GM19438 (cell line): ENCODE measurements at regions not wholly inside any gene's neighbourhood (a gene's known extent, or its start where the extent isn't known, plus 50 kb on each side); places are given as distances from the start of the nearest gene placed in this dataset.

Experiments used
- ATAC-seq: cut with Tn5 transposase; IDR thresholded peaks from one replicate; pipeline ENCODE4 v1.9.1; 2021; ENCODE audit warnings: low read depth; ENCODE audit not compliant: unreplicated experiment

GRCh38 chr13:29909975-29910674 lies 59.7 kb upstream of the UBL3 start:
- no peak for ATAC-seq

GRCh38 chr13:29909081-29909730 lies 58.8 kb upstream of the UBL3 start:
- no peak for ATAC-seq

DNA sequence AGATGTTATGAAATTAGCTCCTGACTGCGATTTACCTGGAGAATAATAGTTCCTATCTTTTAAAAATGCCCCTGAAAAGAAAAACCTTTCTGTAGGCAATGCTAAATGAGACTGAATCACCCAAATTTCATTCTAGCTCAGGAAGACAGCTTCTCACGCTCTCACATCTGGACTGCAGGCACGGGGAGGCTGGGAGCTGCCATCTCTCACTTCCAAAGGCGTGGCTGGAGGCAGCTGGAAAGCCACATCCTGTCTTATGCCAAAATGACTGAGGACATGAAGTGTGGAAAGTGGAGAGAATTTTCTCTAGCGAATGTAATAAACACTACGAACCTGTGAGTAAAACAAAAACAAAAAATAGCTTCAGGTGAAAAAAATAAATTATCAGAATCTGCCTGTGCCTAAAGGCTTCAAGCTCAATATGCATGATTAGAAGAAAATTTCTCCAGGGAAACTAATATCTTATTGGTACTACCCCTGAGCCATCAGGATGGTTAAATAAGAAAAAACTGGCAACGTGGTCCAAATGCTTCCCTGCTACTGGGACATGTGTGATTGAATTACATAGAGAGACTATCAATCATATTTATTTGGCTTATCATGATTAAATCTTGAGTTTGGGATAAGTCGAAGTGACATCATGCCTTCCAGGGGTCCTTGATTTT lies 58.1 kb upstream of the UBL3 start:
- ATAC-seq, result no peak

DNA sequence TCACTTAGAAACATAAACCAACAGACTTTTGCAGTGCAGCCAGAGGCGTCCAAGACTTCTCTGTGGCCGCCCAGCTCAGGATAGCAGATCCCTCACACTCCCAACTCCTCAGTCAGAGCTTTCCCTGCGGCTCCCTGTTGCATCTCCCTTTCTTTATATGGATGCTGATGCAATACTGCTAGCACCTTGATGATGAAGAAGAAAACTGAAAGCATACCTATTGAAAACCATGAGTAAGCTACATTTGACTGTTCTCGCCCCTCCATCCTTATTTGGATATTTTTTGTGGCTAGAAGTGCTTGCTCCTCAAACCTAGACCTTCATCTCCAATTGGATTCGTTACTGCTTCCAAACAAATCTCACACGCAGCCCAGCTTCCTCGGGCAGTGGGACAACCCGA lies 57.3 kb upstream of the UBL3 start:
- no peak for ATAC-seq

GRCh38 chr13:29906432-29907011 lies 56.1 kb upstream of the UBL3 start:
- no peak for ATAC-seq

GRCh38 chr13:29905845-29906244 lies 55.4 kb upstream of the UBL3 start:
- no peak for ATAC-seq

GRCh38 chr13:29903996-29904395 lies 53.6 kb upstream of the UBL3 start:
- no peak for ATAC-seq

- no peak for ATAC-seq
These were observed 53.1 kb upstream of the UBL3 start for GRCh38 chr13:29903543-29903942.

DNA sequence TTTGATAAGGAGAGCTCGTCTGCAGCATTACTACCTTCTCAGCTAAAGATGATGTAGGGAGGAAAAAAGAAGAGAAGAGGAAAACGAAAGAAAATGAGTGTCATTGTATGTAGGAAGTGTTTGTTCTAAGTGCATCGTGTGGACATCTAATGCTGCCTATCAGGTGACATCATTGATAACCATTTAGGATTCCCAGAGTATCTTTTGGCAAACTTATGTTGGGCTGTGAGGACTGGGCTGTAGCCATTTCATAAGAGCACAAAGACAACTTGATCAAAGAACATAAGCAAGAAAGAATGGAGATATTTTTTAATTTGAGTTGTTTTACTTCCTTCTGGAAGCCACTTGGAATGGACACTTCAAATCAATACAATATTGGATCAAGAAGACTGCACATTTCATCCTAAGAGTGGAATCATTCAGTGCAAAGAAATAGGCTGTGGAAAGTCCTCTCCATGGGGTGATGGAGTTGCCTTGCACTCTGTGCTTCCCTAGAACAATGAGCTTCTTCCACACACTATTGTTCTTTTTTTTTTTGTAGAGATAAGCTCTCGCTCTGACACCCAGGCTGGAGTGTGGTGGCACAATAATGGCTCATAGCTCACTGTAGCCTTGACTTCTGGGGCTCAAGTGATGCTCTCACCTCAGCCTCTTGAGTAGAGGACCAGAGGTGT lies 52.4 kb upstream of the UBL3 start:
- no peak for ATAC-seq

DNA sequence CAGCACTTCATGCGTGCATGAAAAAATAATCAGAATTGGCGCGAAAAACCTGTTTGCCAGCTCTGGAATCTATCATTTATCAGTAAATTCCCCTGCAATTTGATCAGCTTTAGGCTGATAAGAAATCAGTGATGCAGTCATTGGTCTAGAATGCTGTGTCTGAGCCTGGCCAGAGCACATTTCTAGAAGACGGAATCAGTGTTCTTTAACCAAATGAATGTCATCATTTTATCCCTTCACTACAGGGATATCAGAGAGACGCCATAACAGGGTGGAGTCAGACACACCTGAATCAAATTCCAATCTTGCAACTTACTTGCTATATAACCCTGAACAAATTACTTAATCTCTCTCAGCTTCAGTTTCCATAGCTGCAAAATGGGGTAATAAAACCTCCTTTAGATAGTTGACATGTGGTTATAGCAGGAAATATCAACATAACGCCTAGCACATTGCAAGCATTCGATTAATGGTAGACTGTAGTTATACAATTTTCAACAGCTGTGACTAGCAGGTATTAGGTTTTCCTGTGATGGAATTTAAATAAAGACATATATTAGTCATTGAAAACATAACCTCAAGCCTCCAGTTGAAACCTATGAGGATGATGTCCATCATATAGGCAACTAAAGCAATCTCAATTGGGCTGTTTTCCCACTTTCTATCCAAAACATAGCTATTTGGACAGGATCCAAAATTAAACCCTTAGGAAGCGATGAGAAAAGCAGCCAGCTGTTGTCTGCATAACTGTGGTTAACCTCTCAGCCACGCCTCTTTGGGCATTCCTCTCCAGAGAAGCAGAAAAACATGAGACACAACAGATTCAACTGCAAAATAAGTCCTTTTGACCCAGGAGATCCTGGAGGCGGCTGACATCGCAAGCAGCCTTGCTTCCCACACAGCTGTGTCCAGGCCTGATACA lies 51.6 kb upstream of the UBL3 start:
- no peak for ATAC-seq
